ENCODE measurements at regions not wholly inside any gene's neighbourhood (a gene's known extent, or its start where the extent isn't known, plus 50 kb on each side); places are given as distances from the start of the nearest gene placed in this dataset.
"Not testable (repeated sequence)": the region's sequence is repeated elsewhere in the genome, so short reads cannot be mapped to it uniquely, and the experiment has no call there.

GRCh38 chr18:46229641-46230040 is 125.5 kb downstream of the HAUS1 start:
- not testable (repeated sequence) for DNase-seq

DNA sequence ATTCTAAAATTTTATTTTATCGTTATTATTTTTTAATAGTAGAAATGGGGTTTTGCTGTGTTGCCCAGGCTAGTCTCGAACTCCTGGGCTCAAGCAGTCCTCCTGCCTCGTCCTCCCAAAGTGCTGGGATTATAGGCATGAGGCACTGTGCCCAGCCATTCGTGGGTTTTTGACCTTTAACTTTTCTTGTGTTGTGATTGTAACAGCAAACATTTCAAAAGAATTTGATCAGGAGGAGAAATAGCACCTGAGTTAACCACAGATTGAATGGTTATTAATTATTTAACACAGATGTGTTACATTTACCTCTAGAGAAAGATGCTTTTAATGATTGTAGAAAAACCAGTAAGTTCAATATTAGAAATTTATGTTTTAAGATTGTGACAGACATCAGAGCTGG is 132.0 kb downstream of the HAUS1 start:
- no peak for DNase-seq

DNA sequence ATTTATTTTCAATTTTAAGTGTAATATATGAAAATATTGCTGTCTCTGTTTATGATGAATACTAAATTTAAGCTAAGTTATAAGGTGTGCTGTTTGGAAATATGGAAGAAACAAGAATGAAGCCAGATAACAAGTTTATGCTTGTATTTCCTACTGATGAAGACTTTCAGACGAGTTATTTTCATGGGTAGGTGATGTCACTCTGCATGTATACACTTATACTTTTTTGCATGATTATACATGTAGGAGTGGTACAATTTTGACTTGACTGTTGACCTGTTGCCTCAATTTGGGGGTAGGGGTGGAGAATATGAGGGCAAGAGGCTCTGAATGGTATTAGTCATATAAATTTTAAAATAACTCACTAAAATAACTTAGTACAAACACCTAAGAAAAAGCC is 133.7 kb downstream of the HAUS1 start:
- DNase-seq = no peak

DNA sequence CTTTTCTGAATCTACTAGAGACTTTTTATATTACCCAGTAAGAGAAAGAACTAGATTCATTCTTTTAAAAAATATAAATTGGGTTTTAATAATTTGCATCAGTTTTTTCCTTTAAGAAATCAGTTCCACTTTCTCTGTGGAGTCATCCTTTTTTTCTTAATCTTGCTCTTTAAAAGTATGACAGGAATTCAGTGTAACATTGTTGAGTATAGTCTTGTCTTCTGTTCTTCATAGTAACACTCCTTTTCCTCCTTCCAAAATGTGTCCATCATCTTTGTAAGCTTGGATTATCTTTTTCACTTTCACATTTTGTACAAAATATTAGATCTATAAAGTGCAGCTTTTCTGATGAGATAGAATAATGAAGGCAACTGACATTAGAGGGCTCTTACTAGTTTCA is 135.4 kb downstream of the HAUS1 start:
- DNase-seq = no peak

DNA sequence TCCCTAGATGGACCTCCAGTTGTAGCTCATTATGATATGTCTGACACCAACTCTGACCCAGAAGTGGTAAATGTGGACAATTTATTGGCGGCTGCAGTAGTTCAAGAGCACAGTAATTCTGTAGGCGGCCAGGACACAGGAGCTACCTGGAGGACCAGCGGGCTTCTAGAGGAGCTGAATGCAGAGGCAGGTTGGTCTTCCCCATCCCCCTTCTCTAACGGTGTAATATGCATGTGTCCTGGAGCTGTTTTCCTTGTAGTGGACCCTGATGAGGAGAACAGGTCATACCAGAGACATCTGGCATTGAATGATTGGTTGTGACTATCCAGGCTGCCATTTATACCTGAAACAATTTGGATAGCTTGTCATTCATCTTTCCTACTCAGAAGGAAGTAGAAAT is 135.8 kb downstream of the HAUS1 start:
- DNase-seq = no peak

DNA sequence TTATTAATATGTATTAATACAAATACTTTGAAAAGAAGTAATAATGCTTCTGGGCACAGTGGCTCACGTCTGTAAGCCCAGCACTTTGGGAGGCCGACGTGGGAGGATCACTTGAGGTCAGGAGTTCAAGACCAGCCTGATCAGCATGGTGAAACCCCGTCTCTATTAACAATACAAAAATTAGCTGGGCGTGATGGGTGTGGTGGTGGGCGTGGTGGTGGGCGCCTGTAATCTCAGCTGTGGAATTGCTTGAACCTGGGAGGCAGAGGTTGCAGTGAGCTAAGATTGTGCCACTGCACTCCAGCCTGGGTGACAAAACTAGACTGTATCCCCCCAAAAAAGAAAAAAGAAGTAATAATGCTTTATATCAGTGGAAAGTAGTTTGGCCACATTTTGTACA is 137.2 kb downstream of the HAUS1 start:
- not testable (repeated sequence) for DNase-seq

DNA sequence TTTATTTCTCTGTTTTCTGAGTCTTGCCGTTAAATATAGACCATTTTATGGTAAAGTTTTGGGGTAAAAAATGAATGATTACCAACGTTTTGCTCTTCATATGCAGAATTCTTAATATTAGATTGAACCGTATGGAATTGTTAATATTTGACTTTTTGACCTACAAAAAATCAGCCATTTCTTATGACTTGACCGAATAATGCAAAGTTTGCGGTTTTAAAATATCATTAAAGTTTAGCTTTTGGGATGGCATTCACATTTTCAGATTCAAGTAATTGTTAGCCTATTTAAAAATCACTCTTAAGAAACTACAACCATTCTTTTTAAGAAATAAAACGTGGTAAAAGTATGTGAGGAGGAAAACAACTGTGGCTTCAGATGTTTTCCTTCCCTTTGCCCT is 138.0 kb downstream of the HAUS1 start:
- DNase-seq = no peak

DNA sequence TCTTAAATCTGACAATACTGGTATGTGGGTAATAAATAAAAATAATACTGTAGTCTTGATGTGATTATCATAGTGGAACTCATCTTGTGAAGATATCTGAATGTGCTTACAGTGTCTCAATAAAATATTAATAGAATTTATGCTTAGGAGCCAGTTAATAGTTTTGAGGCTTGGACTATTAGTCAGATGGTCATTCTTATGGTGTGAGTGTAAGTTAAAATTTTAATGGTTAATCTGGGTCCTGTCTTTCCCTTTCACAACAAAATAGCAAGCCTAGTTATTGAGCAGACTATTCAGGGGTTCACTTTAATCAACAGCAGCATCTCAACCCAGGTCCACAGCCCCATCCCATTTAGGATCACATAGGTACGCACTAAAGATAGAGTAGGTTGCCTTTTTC is 138.9 kb downstream of the HAUS1 start:
- DNase-seq = no peak

- DNase-seq = no peak
Observed at GRCh38 chr18:46243673-46244072, 139.5 kb downstream of the HAUS1 start.

- DNase-seq = no peak
Observed at GRCh38 chr18:46246101-46246500, 141.9 kb downstream of the HAUS1 start.

- no peak for DNase-seq
Observed at GRCh38 chr18:46247942-46248341, 143.8 kb downstream of the HAUS1 start.

GRCh38 chr18:46250084-46250811 is 146.1 kb downstream of the HAUS1 start:
- no peak for DNase-seq

DNA sequence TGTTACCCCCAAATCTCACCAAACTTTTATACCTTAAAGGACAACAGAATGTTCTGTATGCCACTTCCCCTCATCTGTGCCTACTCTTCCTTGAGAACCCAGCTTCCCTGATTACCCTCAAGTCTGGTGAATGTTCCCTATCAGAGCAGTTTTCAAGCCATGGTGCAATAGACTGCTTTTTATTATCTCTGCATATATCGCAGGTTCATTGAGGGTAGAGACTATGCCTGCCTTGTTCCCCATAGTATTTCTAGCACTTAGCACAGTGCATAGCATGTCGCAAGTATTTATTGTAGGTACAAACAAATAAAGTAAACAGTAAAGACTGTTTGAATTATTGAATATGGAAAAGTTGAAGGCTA is 146.6 kb downstream of the HAUS1 start:
- no peak for DNase-seq

GRCh38 chr18:46252759-46253158 is 148.6 kb downstream of the HAUS1 start:
- DNase-seq = no peak

- no peak for DNase-seq
Observed at GRCh38 chr18:46253498-46253897, 149.3 kb downstream of the HAUS1 start.

DNA sequence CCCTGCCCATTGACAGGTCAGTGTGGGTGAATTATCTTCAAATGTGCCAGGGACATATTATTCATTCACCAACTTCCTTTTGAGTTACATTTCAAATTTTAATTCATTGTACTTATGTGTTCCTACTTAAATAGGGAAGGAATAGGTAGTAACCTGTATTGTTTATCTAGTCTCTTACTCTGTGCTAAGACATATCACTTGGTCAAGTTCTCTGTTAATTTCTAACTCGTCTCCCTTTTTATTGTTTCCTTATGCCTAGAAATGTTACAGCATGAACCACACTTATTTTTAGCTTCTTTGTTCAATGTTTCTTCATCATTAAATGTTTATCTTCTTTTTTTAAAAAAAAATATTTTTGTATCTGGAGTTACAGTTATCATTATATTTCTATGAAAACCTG is 151.9 kb downstream of the HAUS1 start:
- no peak for DNase-seq

- DNase-seq = no peak
Observed at GRCh38 chr18:46257366-46257765, 153.2 kb downstream of the HAUS1 start.

DNA sequence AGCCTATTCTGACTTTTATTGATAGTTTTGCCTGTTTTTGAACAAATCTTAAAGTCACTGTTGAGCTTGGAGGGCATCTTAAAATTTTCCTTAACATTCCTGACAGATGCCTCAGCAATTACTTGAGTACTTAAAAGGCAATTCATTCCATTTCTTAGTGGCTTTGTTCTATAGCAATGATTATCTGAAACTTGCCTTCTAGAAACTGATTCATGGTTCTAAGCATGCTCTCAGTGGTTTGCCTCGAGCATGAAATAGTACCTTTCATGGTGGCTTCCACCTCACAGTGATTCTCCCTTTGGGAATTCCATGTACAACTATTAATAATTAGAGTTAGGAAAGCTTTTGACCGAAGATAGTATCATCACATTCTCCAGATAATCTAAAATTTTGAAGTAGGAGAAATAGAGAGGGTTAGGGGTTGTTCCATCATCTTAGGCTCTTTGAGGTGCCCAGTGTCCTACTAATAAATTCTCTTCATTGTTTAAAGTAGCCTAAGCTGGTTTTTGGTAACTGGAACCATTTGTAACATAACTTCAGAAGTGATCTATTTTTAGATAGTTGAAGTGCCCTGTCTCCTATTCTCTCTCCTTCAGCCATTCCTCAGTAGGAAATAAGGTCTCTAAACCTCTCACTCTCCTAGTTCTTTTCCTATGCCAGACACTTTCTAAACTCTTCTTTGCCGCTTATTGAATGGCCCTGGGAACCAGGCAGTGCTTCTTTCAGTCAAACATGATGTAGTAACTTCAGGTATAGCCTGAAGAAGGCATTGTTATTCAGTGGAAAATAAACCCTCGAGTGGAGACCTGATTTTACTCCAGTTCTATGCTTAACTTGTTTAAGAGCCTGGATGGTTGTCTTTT is 156.1 kb downstream of the HAUS1 start:
- DNase-seq = no peak

GRCh38 chr18:46260879-46261143 is 156.6 kb downstream of the HAUS1 start:
- no peak for DNase-seq

- no peak for DNase-seq
Observed at GRCh38 chr18:46261799-46262198, 157.6 kb downstream of the HAUS1 start.

DNA sequence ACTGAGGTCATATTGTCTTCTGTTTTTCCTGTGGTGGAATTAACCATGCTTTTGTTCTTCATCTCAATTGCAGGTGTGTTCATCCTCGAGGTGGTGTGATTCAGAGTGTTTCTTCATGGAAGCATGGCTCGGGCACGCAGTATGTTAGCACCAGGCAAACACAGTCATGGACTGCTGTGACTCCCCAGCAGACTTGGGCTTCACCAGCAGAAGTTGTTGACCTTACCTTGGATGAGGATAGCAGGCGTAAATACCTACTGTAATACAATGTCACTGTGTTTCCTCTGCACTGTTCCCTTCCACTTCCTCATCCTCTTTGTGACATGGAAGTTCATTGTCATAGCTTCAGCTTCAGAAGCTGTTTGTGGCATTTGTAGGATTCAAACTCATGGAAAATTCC is 158.7 kb downstream of the HAUS1 start:
- DNase-seq = no peak

GRCh38 chr18:46264255-46264654 is 160.1 kb downstream of the HAUS1 start:
- DNase-seq = no peak

- peak; percentile 38 for DNase-seq
Observed at GRCh38 chr18:46265196-46266156, 161.3 kb downstream of the HAUS1 start.

GRCh38 chr18:46266473-46266872 is 162.3 kb downstream of the HAUS1 start:
- DNase-seq = no peak

Measured in right hindlimb (tissue), 1 donor.